NCI-H146 treated with DMSO at 0.1 percent for 48 hours (cell line): ENCODE measurements at regions not wholly inside any gene's neighbourhood (a gene's known extent, or its start where the extent isn't known, plus 50 kb on each side); places are given as distances from the start of the nearest gene placed in this dataset.
"Not testable (repeated sequence)": the region's sequence is repeated elsewhere in the genome, so short reads cannot be mapped to it uniquely, and the experiment has no call there.

Experiments used
- DNase-seq: peaks from one replicate; lab custom pipeline; 2025; ENCODE audit not compliant: unreplicated experiment; lab: John Stamatoyannopoulos, UW

- no peak for DNase-seq
Measured at GRCh38 chr10:80945264-80945880, 407.7 kb downstream of the SH2D4B start.

GRCh38 chr10:80946073-80946472 lies 408.4 kb downstream of the SH2D4B start:
- DNase-seq: no peak

- DNase-seq: no peak
Measured at GRCh38 chr10:80946957-80947726, 409.4 kb downstream of the SH2D4B start.

GRCh38 chr10:80949785-80950184 lies 412.1 kb downstream of the SH2D4B start:
- no peak for DNase-seq

- DNase-seq: no peak
Measured at GRCh38 chr10:80952436-80952835, 414.7 kb downstream of the SH2D4B start.

- DNase-seq: no peak
Measured at GRCh38 chr10:80957161-80957560, 419.5 kb downstream of the SH2D4B start.

- DNase-seq: no peak
Measured at GRCh38 chr10:80964179-80964578, 426.5 kb downstream of the SH2D4B start.

- DNase-seq: no peak
Measured at GRCh38 chr10:80964955-80965614, 427.4 kb downstream of the SH2D4B start.

- DNase-seq: no peak
Measured at GRCh38 chr10:80966326-80966986, 428.8 kb downstream of the SH2D4B start.

GRCh38 chr10:80967357-80967756 lies 429.7 kb downstream of the SH2D4B start:
- not testable (repeated sequence) for DNase-seq

GRCh38 chr10:80968903-80969302 lies 431.2 kb downstream of the SH2D4B start:
- DNase-seq: no peak

GRCh38 chr10:80971461-80971860 lies 433.8 kb downstream of the SH2D4B start:
- DNase-seq: no peak

- no peak for DNase-seq
Measured at GRCh38 chr10:80976658-80977057, 439.0 kb downstream of the SH2D4B start.

- no peak for DNase-seq
Measured at GRCh38 chr10:80985102-80985501, 447.4 kb downstream of the SH2D4B start.

- DNase-seq: no peak
Measured at GRCh38 chr10:80986596-80986995, 448.9 kb downstream of the SH2D4B start.

GRCh38 chr10:80988755-80989154 lies 451.1 kb downstream of the SH2D4B start:
- DNase-seq: no peak

GRCh38 chr10:80996615-80997193 lies 459.0 kb downstream of the SH2D4B start:
- no peak for DNase-seq

- no peak for DNase-seq
Measured at GRCh38 chr10:81000781-81001180, 463.1 kb downstream of the SH2D4B start.

GRCh38 chr10:81002382-81002781 lies 464.7 kb downstream of the SH2D4B start:
- DNase-seq: no peak

- no peak for DNase-seq
Measured at GRCh38 chr10:81007872-81008271, 470.2 kb downstream of the SH2D4B start.

GRCh38 chr10:81008726-81009125 lies 471.0 kb downstream of the SH2D4B start:
- no peak for DNase-seq
